Gastroesophageal sphincter (tissue), 3 donors: ENCODE measurements at regions not wholly inside any gene's neighbourhood (a gene's known extent, or its start where the extent isn't known, plus 50 kb on each side); places are given as distances from the start of the nearest gene placed in this dataset.

Experiments
- POLR2A ChIP-seq, 2 donors: fragments of 450-650 bp; IDR thresholded peaks; one replicate each; pipeline ENCODE4 v1.6.1; 2017; ENCODE audit warnings: antibody characterized with exemption in 2 of 2, mild to moderate bottlenecking in 2 of 2, moderate library complexity in 1 of 2
- TF ChIP-seq, protein P1 (sequence below), 4 experiments: fragments of 200-600 bp in 2 of 4; fragments of 450-650 bp in 2 of 4; sonication (generic) in 1 of 4; IDR thresholded peaks; one replicate each; pipeline ENCODE4 v1.5.1; 2017 to 2019; ENCODE audit warnings: antibody characterized with exemption in 4 of 4, mild to moderate bottlenecking in 2 of 4, moderate library complexity in 2 of 4

- no peak for TF ChIP-seq POLR2A (IDR thresholded peaks at IDR 0.05)
- TF ChIP-seq, protein P1, sequence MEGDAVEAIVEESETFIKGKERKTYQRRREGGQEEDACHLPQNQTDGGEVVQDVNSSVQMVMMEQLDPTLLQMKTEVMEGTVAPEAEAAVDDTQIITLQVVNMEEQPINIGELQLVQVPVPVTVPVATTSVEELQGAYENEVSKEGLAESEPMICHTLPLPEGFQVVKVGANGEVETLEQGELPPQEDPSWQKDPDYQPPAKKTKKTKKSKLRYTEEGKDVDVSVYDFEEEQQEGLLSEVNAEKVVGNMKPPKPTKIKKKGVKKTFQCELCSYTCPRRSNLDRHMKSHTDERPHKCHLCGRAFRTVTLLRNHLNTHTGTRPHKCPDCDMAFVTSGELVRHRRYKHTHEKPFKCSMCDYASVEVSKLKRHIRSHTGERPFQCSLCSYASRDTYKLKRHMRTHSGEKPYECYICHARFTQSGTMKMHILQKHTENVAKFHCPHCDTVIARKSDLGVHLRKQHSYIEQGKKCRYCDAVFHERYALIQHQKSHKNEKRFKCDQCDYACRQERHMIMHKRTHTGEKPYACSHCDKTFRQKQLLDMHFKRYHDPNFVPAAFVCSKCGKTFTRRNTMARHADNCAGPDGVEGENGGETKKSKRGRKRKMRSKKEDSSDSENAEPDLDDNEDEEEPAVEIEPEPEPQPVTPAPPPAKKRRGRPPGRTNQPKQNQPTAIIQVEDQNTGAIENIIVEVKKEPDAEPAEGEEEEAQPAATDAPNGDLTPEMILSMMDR (IDR thresholded peaks at IDR 0.05): no peak
These were observed 136.5 kb upstream of the PRNP start for GRCh38 chr20:4549711-4550259.
